ENCODE measurements at regions not wholly inside any gene's neighbourhood (a gene's known extent, or its start where the extent isn't known, plus 50 kb on each side); places are given as distances from the start of the nearest gene placed in this dataset.

GRCh38 chr3:137420198-137420995 lies 343.7 kb upstream of the SOX14 start:
- TF ChIP-seq MAX (IDR thresholded peaks at IDR 0.05; ENCODE audit: low read depth, low read length), result no peak
- TF ChIP-seq CTCF (IDR thresholded peaks at IDR 0.05; ENCODE audit: low read depth, low read length), result no peak
- TF ChIP-seq POLR2A (IDR thresholded peaks at IDR 0.05; ENCODE audit: extremely low read depth, insufficient read length), result no peak
- TF ChIP-seq MYC (IDR thresholded peaks at IDR 0.05; ENCODE audit: low read depth, low read length), result no peak
